GM18870 (cell line): ENCODE measurements at regions not wholly inside any gene's neighbourhood (a gene's known extent, or its start where the extent isn't known, plus 50 kb on each side); places are given as distances from the start of the nearest gene placed in this dataset.
"Not testable (repeated sequence)": the region's sequence is repeated elsewhere in the genome, so short reads cannot be mapped to it uniquely, and the experiment has no call there.

Source experiments
- ATAC-seq: cut with Tn5 transposase; IDR thresholded peaks from one replicate; pipeline ENCODE4 v1.9.1; 2021; ENCODE audit warnings: moderate library complexity; ENCODE audit not compliant: unreplicated experiment

GRCh38 chr5:124103056-124103455 lies 591.1 kb downstream of the CSNK1G3 start:
- ATAC-seq = not testable (repeated sequence)

DNA sequence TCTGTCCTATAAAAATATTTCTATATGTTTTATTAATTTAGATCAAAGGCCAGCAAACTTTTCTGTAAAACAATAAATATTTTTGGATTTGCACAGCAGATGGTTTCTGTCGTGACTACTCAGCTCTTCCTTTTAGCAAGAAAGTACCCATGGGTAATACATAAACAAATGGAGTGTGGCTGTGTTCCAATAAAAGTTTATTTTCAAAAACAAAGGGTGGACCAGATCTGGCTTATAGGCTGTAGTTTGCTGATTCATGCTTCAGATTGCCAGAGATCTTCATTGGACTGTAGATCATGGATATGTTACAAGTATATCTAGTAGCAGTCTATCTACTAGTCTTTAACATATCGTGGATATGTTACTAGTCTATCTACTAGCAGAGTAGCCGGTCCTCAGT lies 590.5 kb downstream of the CSNK1G3 start:
- no peak for ATAC-seq

GRCh38 chr5:124093658-124094057 lies 581.7 kb downstream of the CSNK1G3 start:
- no peak for ATAC-seq

GRCh38 chr5:124090115-124090514 lies 578.1 kb downstream of the CSNK1G3 start:
- no peak for ATAC-seq

DNA sequence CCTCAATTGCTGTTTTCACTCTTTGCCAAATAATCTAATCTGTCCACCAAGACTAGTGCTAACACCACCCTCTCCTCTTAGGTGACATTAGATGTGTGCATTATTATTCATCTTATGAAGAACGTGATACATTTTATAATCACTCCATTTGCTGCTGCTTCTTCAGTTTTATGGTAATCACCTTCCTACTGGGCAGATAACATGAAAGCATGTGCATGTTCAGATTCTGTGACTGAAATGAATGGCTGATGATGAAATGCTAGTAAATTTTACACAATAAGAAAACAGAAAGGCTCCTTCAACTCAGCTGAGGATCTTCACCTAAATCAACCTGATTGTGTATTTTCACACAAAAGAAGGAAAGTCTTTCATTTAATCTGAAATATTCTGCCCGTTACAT lies 577.6 kb downstream of the CSNK1G3 start:
- no peak for ATAC-seq

- no peak for ATAC-seq
Measured at GRCh38 chr5:124088289-124089032, 576.5 kb downstream of the CSNK1G3 start.

DNA sequence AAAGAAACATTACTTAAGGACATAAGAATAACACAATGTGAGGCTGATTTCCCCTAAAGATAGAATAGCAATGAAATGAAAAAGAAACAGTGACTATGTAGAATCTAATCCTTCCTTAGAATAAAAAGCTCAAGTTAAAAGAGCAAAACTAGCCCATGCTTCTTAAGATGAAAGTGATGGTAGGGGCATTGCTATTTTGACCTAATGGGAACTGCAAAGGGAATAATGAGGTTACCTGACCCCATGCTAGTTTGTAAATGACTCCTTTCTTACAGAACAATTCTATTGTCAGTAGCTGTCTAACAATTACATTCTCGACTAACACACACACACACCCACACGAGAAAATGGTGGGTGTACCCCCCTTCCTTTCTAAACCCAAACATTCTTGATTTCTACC lies 575.8 kb downstream of the CSNK1G3 start:
- ATAC-seq = no peak

GRCh38 chr5:124080256-124080655 lies 568.3 kb downstream of the CSNK1G3 start:
- no peak for ATAC-seq

- no peak for ATAC-seq
Measured at GRCh38 chr5:124079062-124079461, 567.1 kb downstream of the CSNK1G3 start.

GRCh38 chr5:124074500-124074899 lies 562.5 kb downstream of the CSNK1G3 start:
- ATAC-seq = no peak

DNA sequence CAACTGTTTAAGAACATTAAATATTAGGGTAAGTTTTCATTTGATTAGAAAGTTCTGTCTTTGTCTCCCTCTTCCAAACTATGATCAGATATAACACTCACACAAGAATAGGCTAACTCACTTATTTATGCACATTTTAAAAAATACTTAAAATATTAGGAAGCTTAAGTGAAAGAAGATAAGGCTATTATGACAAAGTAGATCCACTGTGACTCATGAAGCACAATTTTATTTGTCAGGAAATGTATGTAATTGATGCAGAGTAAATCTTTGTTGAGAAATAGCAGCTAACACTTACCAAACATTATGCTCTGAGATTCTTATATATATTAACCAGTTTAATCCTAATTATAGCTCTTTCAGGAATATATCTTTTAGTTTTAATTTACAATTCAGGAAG lies 560.6 kb downstream of the CSNK1G3 start:
- ATAC-seq = no peak

GRCh38 chr5:124071039-124071438 lies 559.1 kb downstream of the CSNK1G3 start:
- no peak for ATAC-seq

DNA sequence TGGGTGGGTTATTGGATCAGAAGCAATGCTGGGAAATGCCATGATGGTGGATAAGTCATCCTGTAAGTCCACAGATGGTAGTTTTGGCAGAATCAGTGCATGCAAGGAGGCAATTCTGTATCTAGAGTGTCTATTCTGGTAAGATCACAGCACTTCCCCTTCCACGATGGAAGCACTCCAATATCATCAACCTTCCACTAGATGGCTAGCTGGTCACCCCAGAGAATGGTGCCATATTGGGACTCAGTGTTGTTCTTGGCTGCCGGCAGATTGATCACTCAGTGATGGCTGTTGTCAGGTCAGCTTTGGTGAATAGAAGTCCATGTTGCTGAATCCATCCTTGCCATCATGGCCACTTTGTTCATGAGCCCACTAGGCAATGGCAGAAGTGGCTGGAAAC lies 553.5 kb downstream of the CSNK1G3 start:
- ATAC-seq = no peak

GRCh38 chr5:124064956-124065355 lies 553.0 kb downstream of the CSNK1G3 start:
- ATAC-seq = no peak

DNA sequence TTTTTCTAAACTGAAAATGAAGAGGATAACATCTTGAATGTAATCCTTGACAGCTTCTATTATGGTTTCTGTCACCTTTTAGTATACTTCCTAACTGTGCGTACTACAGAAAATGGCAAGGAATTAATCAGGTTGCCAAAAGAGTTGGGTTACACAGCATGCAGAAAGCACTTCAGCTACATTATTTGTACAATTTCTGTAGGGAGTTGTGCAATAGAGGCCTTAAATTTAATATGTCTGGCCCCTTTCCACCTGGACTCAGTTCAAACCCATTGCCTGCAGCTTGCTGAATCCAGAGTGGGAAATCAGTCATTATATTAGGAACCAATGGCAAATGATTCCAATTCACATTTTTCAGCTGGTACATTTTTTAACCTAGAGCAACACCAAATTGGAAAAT lies 549.7 kb downstream of the CSNK1G3 start:
- no peak for ATAC-seq

DNA sequence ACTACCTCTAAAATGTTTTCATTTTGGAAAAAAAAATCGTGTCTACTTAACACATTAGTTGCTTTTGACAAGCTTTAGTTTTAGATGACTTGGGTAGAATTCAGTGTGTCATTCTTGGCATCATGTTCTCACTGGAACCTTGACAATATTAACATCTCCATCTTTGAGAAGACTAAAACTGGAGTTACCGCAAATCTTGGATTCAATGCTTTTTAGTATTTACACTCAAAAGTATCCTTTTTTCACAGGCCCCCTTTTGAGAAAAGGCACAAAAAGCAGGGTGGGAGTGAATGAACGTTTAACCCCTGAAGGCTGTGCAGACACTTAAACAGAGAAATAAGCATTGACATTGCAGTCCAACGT lies 549.1 kb downstream of the CSNK1G3 start:
- no peak for ATAC-seq

GRCh38 chr5:124060413-124061067 lies 548.6 kb downstream of the CSNK1G3 start:
- ATAC-seq = no peak

DNA sequence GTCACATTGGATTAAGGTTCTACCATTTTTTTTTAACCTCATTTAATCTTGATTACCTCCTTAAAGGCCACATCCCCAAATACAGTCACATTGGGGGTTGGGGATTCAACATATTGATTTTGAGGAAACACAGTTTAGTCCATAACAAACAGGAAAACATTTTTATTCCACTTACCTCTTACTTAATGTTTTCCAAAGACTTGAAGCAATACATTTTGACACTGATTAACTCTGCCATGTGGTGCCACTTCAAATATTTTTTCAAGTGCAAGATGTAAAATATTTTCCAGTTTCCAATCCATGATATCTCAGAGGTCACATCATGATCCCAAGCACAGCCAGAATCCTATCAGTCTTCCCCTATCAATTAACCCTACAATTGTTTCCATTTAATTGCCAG lies 548.0 kb downstream of the CSNK1G3 start:
- ATAC-seq = no peak

DNA sequence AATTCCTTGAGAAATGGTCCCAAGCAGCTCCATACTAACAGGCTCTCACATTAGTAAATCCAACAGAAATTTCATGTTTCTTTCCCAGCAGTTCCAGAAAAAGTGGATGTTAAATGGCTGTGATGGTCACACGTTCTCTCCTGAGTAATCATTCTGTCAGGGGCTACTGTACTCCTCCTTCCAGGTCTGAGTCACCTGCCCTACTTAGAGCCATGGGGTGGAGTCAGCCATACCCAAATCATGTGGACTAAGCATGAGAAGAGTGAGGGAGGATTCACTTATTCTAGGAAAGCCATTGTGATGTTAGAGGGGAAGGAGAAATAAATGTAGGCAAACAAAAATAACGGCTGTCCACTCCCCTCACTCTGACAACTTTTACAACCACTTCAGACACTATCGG lies 547.2 kb downstream of the CSNK1G3 start:
- ATAC-seq = no peak

GRCh38 chr5:124057724-124058231 lies 545.8 kb downstream of the CSNK1G3 start:
- no peak for ATAC-seq

GRCh38 chr5:124056991-124057723 lies 545.2 kb downstream of the CSNK1G3 start:
- peak; percentile 53 for ATAC-seq
